NCI-H2196 treated with DMSO at 0.1 percent for 48 hours (cell line): ENCODE measurements at regions not wholly inside any gene's neighbourhood (a gene's known extent, or its start where the extent isn't known, plus 50 kb on each side); places are given as distances from the start of the nearest gene placed in this dataset.

ENCODE experiments used
- DNase-seq: peaks from one replicate; lab custom pipeline; 2025; ENCODE audit not compliant: unreplicated experiment; lab: John Stamatoyannopoulos, UW

DNA sequence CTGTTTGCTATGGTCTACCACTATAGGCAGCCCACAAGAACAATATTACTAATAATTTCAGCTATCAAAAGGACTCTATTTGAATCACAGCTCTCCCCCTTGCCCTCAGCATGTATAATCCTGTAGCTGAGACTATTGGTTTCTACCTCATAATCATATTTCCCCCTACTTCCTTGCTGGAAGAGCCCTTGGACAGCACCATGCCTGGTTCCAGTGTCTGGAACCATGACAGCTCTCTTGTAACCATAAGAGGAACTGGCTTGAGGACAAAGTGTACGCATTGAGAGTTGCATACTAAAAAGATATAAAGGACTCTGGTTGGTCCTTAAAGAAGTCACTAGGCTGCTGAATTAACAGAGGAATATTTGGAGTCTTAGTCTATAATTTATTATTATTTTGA is 110.7 kb upstream of the ZRANB2 start:
- no peak for DNase-seq

DNA sequence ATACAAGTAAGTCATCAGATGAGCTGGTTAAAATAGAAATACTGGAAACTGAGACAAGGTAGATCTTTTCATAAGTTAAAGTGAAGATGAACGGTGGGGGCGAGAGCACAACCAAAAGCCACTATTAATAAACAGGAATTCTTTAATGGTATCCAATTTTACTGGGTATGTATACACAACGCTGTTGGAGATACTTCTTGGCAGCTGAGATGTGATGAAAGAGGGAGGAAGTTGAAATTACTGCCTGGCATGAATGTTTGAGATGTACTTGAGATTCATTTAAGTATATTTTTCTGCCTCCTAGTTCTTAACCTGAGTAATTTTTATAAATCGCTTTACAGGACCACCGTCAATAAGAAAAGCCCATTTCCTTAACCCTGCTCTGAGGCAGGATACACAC is 110.0 kb upstream of the ZRANB2 start:
- DNase-seq = no peak

DNA sequence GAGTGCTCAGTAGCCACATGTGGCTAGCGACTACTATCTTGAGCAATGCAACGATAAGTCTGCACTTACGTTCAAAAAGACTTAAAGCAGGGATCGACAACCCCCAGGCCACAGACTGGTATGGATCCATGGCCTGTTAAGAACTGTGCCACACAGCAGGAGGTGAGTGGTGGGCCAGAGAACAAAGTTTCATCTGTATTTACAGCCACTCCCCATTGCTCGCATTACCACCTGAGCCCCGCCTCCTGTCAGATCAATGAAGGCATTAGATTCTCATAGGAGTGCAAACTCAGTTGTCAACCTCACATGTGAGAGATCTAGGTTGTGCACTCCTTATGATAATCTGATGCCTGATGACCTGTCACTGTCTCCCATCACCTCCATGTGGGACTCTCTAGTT is 103.6 kb upstream of the ZRANB2 start:
- DNase-seq = no peak

DNA sequence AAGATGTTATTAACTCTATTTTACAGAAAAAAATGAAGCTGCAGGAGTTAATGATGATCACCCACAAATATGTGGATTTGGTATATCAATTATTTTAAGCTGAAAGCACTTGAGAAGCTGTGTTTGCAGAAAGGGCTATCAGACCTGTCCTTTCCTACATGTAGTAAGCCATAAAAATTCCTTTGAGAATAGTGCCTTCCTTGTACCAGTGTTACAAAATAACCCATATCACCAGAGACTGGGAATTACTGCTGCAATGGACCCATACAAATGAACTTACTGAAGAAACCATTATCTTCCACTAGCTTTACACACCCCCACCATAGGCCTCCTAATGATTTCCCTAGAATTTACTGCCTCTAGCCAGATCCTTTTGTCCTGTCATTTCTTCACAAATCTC is 99.2 kb upstream of the ZRANB2 start:
- no peak for DNase-seq

DNA sequence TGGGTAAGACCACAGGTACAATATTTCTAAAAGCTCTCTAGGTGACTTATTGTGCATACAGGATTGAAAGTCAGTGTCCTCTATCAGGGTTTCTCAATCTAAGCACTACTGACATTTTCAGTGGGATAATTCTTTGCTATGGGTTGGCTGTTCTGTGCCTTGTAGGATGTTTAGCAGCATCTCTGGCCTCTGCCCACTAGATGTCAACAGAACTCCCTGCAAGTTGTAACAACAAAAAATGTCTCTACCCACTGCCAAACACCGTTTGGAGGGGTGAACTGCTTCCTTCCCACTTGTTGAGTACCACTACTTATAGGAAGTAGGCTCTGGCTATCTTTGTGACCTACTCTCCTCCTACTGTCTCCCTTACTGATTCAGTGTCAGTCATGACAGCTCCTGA is 90.1 kb upstream of the ZRANB2 start:
- no peak for DNase-seq

DNA sequence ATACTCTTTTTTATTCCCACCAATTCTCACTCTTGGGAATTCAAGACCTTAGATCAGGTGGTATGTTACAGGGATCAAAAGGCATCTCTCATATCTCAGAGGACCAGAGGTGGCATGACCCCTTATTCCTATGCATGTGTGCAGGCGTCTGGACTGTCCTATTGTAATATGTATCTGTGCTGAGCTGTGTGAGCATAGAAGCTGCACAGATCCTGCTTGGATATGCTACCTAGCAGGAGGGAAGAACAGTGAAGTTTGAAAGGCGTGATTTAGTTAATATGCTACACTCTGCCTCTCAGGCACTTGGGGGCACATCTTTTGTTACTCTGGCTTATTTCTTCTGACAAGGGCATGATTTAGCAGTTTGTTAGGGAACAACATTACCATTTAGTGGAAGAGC is 86.7 kb upstream of the ZRANB2 start:
- no peak for DNase-seq

DNA sequence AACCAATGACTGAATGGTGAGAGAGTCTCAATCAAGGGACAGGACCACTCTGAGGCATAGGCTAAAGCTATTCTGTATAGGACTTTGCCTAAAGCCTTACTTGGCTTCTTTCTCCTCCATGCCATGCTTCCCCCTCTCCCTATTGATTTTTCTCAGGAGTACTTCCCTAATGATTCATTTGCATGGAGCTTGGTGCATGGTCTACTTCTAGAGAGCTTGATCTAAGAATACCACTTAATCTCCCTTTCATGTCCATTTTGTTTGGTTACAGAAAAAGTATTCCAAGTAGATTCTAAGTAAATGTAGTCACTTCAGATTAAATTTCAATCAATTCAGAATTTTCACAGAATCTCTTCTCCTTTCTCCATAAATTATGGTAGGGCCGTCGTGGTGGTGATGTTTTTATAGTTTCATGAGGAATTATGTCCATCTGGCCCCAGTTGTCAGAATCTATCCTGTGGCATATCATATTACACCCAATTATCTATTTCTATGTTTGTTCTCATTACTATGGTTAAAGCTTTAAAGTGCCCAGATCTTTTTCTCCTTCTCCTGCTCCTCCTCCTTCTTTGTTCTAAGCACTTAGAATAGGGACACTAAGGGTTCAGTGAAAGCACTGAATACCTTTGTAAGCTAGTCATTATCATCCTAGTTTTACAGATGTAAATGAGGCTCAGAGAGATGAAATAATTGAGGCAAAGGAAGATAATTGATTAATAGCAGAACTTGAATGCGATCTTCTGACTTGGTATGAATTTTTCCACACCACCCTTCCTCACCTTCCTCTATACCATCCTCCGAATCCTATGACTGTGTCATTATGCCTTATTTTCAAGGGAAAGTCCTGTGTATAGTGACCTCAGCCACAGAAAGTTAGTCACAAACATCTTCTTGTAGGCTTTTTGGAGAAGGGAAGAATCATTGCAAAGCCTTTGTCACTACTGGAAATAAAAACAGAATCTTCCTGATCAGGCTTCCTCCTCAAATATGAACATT is 85.6 kb upstream of the ZRANB2 start:
- no peak for DNase-seq

DNA sequence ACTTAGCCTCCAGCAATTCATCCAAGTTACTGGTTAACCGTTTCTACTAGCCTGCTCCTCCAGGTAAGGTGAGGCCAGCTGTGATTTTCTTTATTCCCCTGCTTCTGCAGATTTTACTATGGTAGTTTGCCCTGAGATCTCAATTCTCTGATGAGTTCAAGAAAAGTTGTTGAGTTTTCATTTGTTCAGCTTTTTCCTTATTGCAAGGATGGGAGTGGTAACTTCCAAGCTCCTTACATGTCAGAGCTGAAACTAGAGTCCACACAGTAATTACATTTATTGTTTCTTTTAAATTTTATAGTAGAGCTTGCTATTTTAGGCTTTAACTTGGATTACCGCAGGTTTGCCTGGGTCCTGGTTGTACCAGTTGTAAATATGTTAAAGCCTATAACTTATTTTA is 76.9 kb upstream of the ZRANB2 start:
- no peak for DNase-seq

DNA sequence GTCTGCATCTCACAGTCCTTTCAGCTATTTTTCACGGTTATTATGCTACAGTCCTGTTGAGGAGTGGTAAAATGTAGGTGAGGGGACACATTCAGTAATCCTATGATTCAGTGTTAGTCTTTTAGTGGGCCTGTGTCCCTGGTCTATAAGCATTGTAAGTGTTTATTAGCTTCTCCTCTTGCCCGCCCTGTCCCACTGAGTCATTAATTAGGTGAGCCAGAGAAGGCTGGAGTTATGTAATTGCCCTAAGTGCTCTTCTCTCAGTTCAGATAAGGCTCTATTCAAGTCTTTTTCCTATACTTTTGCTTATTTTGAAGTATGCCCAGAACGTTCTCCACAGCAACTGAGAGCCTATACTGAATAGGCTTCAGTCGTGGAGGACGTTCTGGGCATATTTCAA is 76.3 kb upstream of the ZRANB2 start:
- DNase-seq = no peak

DNA sequence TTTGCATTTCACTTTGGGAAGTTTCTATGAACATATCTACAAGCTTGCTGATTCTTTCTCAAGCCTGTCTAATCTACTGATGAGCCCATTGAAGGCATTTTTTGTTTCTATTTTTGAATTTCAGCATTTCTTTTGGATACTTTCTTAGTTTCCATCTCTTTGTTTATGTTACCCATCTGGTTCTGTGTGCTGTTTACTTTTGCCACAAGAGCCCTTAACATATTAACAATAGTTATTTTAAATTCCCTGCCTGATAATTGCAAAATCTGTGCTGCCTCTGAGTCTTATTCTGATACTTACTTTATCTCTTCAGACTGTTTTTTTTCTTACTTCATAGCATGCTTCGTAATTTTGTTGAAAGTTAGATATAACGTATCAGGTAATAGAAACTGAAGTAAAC is 75.8 kb upstream of the ZRANB2 start:
- no peak for DNase-seq

DNA sequence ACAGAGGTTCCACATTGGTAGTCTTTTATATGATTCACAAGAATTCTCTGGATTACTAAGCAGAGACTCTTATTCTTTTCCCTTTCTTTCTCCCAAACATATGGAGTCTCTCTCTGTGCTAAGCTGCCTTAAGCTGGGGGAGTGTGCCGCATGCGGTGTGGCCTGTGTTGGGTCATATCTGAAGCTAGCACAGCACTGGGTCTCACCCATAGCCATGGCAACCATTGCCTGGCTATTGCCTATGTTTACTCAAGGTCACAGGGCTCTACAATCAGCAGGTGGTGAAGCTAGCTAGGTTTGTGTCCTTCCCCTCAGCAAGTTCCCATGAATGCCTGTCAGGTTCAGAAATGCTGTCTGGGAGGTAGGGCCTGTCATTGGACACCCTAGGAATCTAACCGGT is 73.6 kb upstream of the ZRANB2 start:
- DNase-seq = no peak

DNA sequence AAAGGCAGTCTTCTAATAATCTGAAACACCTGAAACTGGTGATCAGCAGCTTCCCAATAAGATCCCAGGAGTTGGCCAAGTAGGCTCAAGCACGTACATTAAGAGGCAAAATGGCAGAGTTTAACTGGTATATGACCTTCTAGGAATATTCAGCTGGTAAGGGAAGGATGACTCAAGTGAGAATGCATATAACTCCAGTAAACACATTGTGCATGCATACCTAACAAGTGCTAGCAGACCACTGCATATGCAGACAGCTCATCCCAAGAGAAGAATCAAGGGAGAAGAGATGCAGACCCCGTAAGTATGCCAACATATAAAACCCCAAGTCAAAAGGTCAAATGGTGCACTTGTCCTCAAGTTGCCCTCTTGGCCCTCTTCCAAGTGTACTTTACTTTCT is 73.0 kb upstream of the ZRANB2 start:
- no peak for DNase-seq

DNA sequence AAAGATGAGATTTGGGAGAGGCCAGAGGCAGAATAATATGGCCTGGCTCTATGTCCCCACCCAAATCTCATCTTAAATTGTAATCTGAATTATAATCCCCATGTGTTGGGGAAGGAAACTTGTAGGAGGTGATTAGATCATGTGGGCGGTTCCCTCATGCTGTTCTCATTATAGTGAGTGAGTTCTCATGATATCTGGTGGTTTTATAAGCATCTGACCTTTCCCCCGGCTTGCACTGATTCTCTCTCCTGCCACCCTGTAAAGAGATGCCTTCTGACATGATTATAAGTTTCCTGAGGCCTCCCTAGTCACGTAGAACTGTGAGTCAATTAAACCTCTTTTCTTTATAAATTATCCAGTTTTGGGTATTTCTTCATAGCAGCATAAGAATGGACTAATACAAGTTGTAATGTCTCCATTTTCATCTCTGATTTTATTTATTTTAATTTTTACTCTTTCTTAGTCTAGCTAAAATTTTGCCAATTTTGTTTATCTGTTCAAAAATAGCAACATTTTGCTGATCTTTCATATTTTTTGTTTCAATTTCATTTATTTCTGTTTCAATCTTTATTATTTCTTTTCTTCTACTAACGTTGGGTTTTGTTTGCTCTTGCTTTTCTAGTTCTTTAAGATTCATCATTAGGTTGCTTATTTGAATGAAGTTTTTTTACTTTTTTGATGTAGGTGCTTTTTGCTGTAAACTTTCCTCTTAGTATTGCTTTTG is 67.0 kb upstream of the ZRANB2 start:
- no peak for DNase-seq

DNA sequence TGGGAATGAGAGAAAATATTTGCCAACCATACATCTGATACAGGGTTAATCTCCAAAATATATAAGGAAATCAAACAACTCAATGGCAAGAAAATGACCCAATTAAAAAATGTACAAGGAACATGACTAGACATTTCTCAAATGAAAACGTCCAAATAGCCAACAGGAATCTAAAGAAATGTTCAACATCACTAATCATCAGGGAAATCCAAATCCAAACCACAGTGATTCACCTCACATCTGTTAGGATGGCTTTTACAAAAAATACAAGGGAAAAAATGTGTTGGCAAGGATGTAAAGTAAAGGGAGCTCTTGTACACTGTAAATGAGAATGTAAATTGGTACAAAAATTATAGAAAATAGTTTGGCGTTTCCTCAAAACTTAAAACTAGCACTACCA is 54.7 kb upstream of the ZRANB2 start:
- no peak for DNase-seq
